Duodenal mucosa (tissue), 2 donors: ENCODE measurements at regions not wholly inside any gene's neighbourhood (a gene's known extent, or its start where the extent isn't known, plus 50 kb on each side); places are given as distances from the start of the nearest gene placed in this dataset.

Experiments
- H3K27ac ChIP-seq: one replicate; pipeline ENCODE4 v1.7.0; 2013; ENCODE audit warnings: low read depth, low read length
- H3K27me3 ChIP-seq, 2 donors: one replicate each; pipeline ENCODE4 v1.7.0; 2013; ENCODE audit warnings: low read length in 2 of 2, control low read depth in 1 of 2; ENCODE audit not compliant: insufficient read depth in 2 of 2, control insufficient read depth in 1 of 2
- H3K36me3 ChIP-seq, 2 donors: one replicate each; pipeline ENCODE4 v1.7.0; 2013; ENCODE audit warnings: low read length in 2 of 2, control low read depth in 1 of 2; ENCODE audit not compliant: insufficient read depth in 2 of 2, control insufficient read depth in 1 of 2
- H3K4me1 ChIP-seq, 2 donors: one replicate each; pipeline ENCODE4 v1.7.0; 2013; ENCODE audit warnings: low read length in 2 of 2, control low read depth in 1 of 2; ENCODE audit not compliant: insufficient read depth in 2 of 2, control insufficient read depth in 1 of 2
- H3K4me3 ChIP-seq, 2 donors: one replicate each; pipeline ENCODE4 v1.7.0; 2013; ENCODE audit warnings: low read length in 2 of 2, low read depth in 1 of 2
- H3K9ac ChIP-seq, 2 donors: one replicate each; pipeline ENCODE4 v1.7.0; 2013; ENCODE audit warnings: low read length in 2 of 2, low read depth in 1 of 2
- H3K9me3 ChIP-seq, 2 donors: one replicate each; pipeline ENCODE4 v1.7.0; 2013; ENCODE audit warnings: low read length in 2 of 2, control low read depth in 1 of 2; ENCODE audit not compliant: control insufficient read depth in 1 of 2

- H3K4me3 ChIP-seq, result no peak overlapping the region
- H3K9me3 ChIP-seq, result no peaks in the 10 kb centered on the region
- H3K36me3 ChIP-seq, result no peaks in the 10 kb centered on the region
- no peaks in the 10 kb centered on the region for H3K27me3 ChIP-seq
- H3K4me1 ChIP-seq, result no peaks in the 10 kb centered on the region
- no peak overlapping the region for H3K27ac ChIP-seq
- no peak overlapping the region for H3K9ac ChIP-seq
These were observed 542.3 kb upstream of the TNP1 start for GRCh38 chr2:217402144-217402543.

GRCh38 chr2:217399291-217399690 lies 539.4 kb upstream of the TNP1 start:
- no peak overlapping the region for H3K4me3 ChIP-seq
- H3K9me3 ChIP-seq, result no peaks in the 10 kb centered on the region
- H3K36me3 ChIP-seq, result no peaks in the 10 kb centered on the region
- no peaks in the 10 kb centered on the region for H3K4me1 ChIP-seq
- no peak overlapping the region for H3K9ac ChIP-seq
- H3K27ac ChIP-seq, result no peak overlapping the region
- no peaks in the 10 kb centered on the region for H3K27me3 ChIP-seq

- no peaks in the 10 kb centered on the region for H3K9me3 ChIP-seq
- no peak overlapping the region for H3K27ac ChIP-seq
- H3K4me1 ChIP-seq, result no peaks in the 10 kb centered on the region
- H3K9ac ChIP-seq, result no peak overlapping the region
- no peaks in the 10 kb centered on the region for H3K27me3 ChIP-seq
- no peak overlapping the region for H3K4me3 ChIP-seq
- H3K36me3 ChIP-seq, result no peaks in the 10 kb centered on the region
These were observed 539.0 kb upstream of the TNP1 start for GRCh38 chr2:217398860-217399259.

- Histone ChIP-seq H3K27ac (no peak overlapping the region), H3K27me3 (no peaks in the 10 kb centered on the region), H3K4me1 (no peaks in the 10 kb centered on the region), H3K9me3 (no peaks in the 10 kb centered on the region), H3K9ac (no peak overlapping the region), H3K4me3 (no peak overlapping the region), H3K36me3 (no peaks in the 10 kb centered on the region)
These were observed 538.2 kb upstream of the TNP1 start for GRCh38 chr2:217398101-217398500.

- Histone ChIP-seq H3K9ac (no peak overlapping the region), H3K9me3 (no peaks in the 10 kb centered on the region), H3K27ac (no peak overlapping the region), H3K4me1 (no peaks in the 10 kb centered on the region), H3K27me3 (no peaks in the 10 kb centered on the region), H3K4me3 (no peak overlapping the region), H3K36me3 (no peaks in the 10 kb centered on the region)
These were observed 536.7 kb upstream of the TNP1 start for GRCh38 chr2:217396586-217396985.

GRCh38 chr2:217396165-217396564 lies 536.3 kb upstream of the TNP1 start:
- Histone ChIP-seq H3K27ac (no peak overlapping the region), H3K36me3 (no peaks in the 10 kb centered on the region), H3K4me3 (no peak overlapping the region), H3K27me3 (no peaks in the 10 kb centered on the region), H3K4me1 (no peaks in the 10 kb centered on the region), H3K9me3 (peaks cover 0 to under 1% of the 10 kb centered on the region in 2 donors), H3K9ac (no peak overlapping the region)

GRCh38 chr2:217394510-217395351 lies 534.9 kb upstream of the TNP1 start:
- Histone ChIP-seq H3K9ac (no peak overlapping the region), H3K4me1 (no peaks in the 10 kb centered on the region), H3K36me3 (no peaks in the 10 kb centered on the region), H3K27ac (no peak overlapping the region), H3K27me3 (no peaks in the 10 kb centered on the region), H3K9me3 (peaks cover 0 to 6% of the 10 kb centered on the region in 2 donors), H3K4me3 (no peak overlapping the region)

GRCh38 chr2:217393585-217394032 lies 533.7 kb upstream of the TNP1 start:
- no peaks in the 10 kb centered on the region for H3K27me3 ChIP-seq
- H3K27ac ChIP-seq, result no peak overlapping the region
- no peaks in the 10 kb centered on the region for H3K4me1 ChIP-seq
- H3K9ac ChIP-seq, result no peak overlapping the region
- no peak overlapping the region for H3K4me3 ChIP-seq
- H3K9me3 ChIP-seq, result peaks cover 0 to 6% of the 10 kb centered on the region in 2 donors
- no peaks in the 10 kb centered on the region for H3K36me3 ChIP-seq

- H3K27ac ChIP-seq, result no peak overlapping the region
- H3K27me3 ChIP-seq, result no peaks in the 10 kb centered on the region
- H3K9ac ChIP-seq, result no peak overlapping the region
- H3K36me3 ChIP-seq, result no peaks in the 10 kb centered on the region
- no peaks in the 10 kb centered on the region for H3K4me1 ChIP-seq
- H3K9me3 ChIP-seq, result peaks cover 0 to 6% of the 10 kb centered on the region in 2 donors
- no peak overlapping the region for H3K4me3 ChIP-seq
These were observed 533.2 kb upstream of the TNP1 start for GRCh38 chr2:217392930-217393584.

GRCh38 chr2:217387776-217388387 lies 528.0 kb upstream of the TNP1 start:
- no peaks in the 10 kb centered on the region for H3K36me3 ChIP-seq
- H3K9me3 ChIP-seq, result peaks cover 0 to 6% of the 10 kb centered on the region in 2 donors
- H3K9ac ChIP-seq, result no peak overlapping the region
- no peaks in the 10 kb centered on the region for H3K4me1 ChIP-seq
- no peak overlapping the region for H3K27ac ChIP-seq
- no peak overlapping the region for H3K4me3 ChIP-seq
- H3K27me3 ChIP-seq, result no peaks in the 10 kb centered on the region
